ENCODE measurements at regions not wholly inside any gene's neighbourhood (a gene's known extent, or its start where the extent isn't known, plus 50 kb on each side); places are given as distances from the start of the nearest gene placed in this dataset.

DNA sequence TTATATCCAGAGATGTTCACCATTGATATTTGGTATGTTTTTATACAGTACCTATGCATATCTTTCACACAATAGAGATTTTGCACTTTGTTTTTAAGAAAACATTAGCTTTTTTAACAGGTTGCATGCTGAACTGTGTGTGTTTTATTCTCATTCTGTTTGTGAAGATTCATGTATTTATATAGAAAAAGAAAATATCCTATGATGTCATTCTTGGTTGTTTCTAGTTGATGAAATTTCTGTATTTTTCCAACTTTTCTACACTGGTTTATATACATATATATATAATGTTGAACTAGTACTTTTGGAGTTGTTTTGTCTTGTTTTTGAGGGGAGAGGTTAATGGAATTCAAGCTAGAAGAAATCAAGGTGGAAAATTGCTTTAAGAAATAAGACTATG lies 143.8 kb downstream of the MATN1 start:
- TF ChIP-seq, protein P1, sequence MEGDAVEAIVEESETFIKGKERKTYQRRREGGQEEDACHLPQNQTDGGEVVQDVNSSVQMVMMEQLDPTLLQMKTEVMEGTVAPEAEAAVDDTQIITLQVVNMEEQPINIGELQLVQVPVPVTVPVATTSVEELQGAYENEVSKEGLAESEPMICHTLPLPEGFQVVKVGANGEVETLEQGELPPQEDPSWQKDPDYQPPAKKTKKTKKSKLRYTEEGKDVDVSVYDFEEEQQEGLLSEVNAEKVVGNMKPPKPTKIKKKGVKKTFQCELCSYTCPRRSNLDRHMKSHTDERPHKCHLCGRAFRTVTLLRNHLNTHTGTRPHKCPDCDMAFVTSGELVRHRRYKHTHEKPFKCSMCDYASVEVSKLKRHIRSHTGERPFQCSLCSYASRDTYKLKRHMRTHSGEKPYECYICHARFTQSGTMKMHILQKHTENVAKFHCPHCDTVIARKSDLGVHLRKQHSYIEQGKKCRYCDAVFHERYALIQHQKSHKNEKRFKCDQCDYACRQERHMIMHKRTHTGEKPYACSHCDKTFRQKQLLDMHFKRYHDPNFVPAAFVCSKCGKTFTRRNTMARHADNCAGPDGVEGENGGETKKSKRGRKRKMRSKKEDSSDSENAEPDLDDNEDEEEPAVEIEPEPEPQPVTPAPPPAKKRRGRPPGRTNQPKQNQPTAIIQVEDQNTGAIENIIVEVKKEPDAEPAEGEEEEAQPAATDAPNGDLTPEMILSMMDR (conservative IDR thresholded peaks at IDR 0.05; ENCODE audit: low read depth, low read length): no peak
- no peaks in the 10 kb centered on the region for H3K36me3 ChIP-seq (ENCODE audit: insufficient read depth)
- no peak overlapping the region for H3K9ac ChIP-seq
- peaks cover 4% of the 10 kb centered on the region; the same call in 1 of the 2 replicates for H3K27me3 ChIP-seq (ENCODE audit: insufficient read depth, low read depth)
- H3K4me3 ChIP-seq (IDR thresholded peaks at IDR 0.05; ENCODE audit: insufficient read depth, low read depth, low read length): no peak overlapping the region
- no peaks in the 10 kb centered on the region for H3K79me2 ChIP-seq (ENCODE audit: insufficient read depth, low read depth)
- H3K4me2 ChIP-seq: no peak overlapping the region
- no peak overlapping the region for H2AFZ ChIP-seq (ENCODE audit: low read depth)
- no peaks in the 10 kb centered on the region for H3K4me1 ChIP-seq (ENCODE audit: low read depth, poor library complexity, severe bottlenecking)
- no peaks in the 10 kb centered on the region for H4K20me1 ChIP-seq (ENCODE audit: insufficient read depth)
- H3K27ac ChIP-seq: no peak overlapping the region

DNA sequence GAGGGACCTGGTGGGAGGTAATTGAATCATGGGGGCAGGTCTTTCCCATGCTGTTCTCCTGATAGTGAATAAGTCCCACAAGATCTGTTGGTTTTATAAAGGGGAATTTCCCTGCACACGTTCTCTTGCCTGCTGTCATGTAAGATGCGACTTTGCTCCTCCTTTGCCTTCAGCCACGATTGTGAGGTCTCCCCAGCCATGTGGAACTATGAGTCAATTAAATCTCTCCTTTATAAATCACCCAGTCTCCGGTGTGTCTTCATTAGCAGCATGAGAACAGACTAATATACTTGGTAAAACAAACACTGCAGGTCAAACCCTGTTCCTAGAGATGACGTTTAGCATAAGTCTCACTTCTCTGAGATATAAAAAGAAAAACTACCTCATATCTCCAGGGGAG lies 148.3 kb downstream of the MATN1 start:
- no peak overlapping the region for H3K4me3 ChIP-seq (IDR thresholded peaks at IDR 0.05; ENCODE audit: insufficient read depth, low read depth, low read length)
- TF ChIP-seq, protein P1 (conservative IDR thresholded peaks at IDR 0.05; ENCODE audit: low read depth, low read length): no peak
- H3K79me2 ChIP-seq (ENCODE audit: insufficient read depth, low read depth): no peaks in the 10 kb centered on the region
- H2AFZ ChIP-seq (ENCODE audit: low read depth): no peak overlapping the region
- H3K4me2 ChIP-seq: no peak overlapping the region
- no peak overlapping the region for H3K27ac ChIP-seq
- no peaks in the 10 kb centered on the region for H3K4me1 ChIP-seq (ENCODE audit: low read depth, poor library complexity, severe bottlenecking)
- peaks cover 4% of the 10 kb centered on the region; the same call in 1 of the 2 replicates for H3K27me3 ChIP-seq (ENCODE audit: insufficient read depth, low read depth)
- H3K36me3 ChIP-seq (ENCODE audit: insufficient read depth): no peaks in the 10 kb centered on the region
- no peak overlapping the region for H3K9ac ChIP-seq
- H4K20me1 ChIP-seq (ENCODE audit: insufficient read depth): no peaks in the 10 kb centered on the region

DNA sequence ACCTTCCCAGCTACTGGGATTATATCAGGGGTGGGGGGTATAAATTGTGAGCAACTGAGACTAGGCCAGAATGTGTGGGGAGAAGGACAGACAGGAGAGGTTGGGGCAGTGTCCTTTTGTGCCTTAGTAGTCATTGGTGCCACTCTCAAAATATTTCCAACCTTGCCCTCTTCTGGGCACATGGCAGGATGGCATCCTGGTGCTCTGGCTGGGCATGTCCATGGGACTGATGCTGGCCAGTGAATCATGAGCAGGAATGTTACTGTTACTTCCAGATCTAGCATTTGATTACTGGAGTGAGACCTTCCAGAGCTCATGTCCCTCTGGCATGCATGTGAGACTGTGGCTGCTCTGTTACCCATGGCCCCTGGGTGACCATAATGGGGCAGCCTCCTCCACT lies 151.2 kb downstream of the MATN1 start:
- no peak overlapping the region for H3K4me3 ChIP-seq (IDR thresholded peaks at IDR 0.05; ENCODE audit: insufficient read depth, low read depth, low read length)
- no peaks in the 10 kb centered on the region for H3K79me2 ChIP-seq (ENCODE audit: insufficient read depth, low read depth)
- no peak overlapping the region for H3K4me2 ChIP-seq
- H3K9ac ChIP-seq: no peak overlapping the region
- no peaks in the 10 kb centered on the region for H4K20me1 ChIP-seq (ENCODE audit: insufficient read depth)
- H3K27me3 ChIP-seq (ENCODE audit: insufficient read depth, low read depth): peaks cover 4% of the 10 kb centered on the region; the same call in 1 of the 2 replicates
- no peaks in the 10 kb centered on the region for H3K4me1 ChIP-seq (ENCODE audit: low read depth, poor library complexity, severe bottlenecking)
- H3K27ac ChIP-seq: no peak overlapping the region
- TF ChIP-seq, protein P1 (conservative IDR thresholded peaks at IDR 0.05; ENCODE audit: low read depth, low read length): no peak
- H3K36me3 ChIP-seq (ENCODE audit: insufficient read depth): no peaks in the 10 kb centered on the region
- no peak overlapping the region for H2AFZ ChIP-seq (ENCODE audit: low read depth)

DNA sequence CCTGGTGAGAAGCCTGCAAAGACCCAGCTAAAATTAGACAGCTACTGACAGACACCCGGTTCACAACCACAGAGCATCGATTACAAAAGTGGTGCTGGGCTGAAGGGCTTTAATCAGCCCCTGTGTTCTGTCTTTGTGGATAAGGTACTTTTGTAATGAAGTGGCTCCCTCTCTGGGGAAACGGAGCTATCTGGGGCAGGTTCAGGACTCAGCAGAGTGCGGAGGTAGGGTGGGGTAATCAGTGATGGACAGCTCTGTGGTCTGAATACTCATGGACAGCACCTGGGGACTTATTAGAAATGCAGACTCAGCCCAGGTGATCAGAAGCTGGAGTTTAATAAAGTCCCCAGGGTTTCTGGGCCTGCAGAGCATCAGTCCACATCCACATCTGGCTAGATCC lies 152.0 kb downstream of the MATN1 start:
- Histone ChIP-seq H3K9ac (no peak overlapping the region), H3K27ac (no peak overlapping the region), H2AFZ (ENCODE audit: low read depth) (no peak overlapping the region), H3K36me3 (ENCODE audit: insufficient read depth) (no peaks in the 10 kb centered on the region), H3K27me3 (ENCODE audit: insufficient read depth, low read depth) (peaks cover 4% of the 10 kb centered on the region; the same call in 1 of the 2 replicates), H3K4me1 (ENCODE audit: low read depth, poor library complexity, severe bottlenecking) (no peaks in the 10 kb centered on the region), H3K4me2 (no peak overlapping the region), H3K4me3 (IDR thresholded peaks at IDR 0.05; ENCODE audit: insufficient read depth, low read depth, low read length) (no peak overlapping the region), H4K20me1 (ENCODE audit: insufficient read depth) (no peaks in the 10 kb centered on the region), H3K79me2 (ENCODE audit: insufficient read depth, low read depth) (no peaks in the 10 kb centered on the region)
- TF ChIP-seq, protein P1 (conservative IDR thresholded peaks at IDR 0.05; ENCODE audit: low read depth, low read length): no peak

Measured in KMS-11 (cell line).